ENCODE measurements at regions not wholly inside any gene's neighbourhood (a gene's known extent, or its start where the extent isn't known, plus 50 kb on each side); places are given as distances from the start of the nearest gene placed in this dataset.
"Not testable (repeated sequence)": the region's sequence is repeated elsewhere in the genome, so short reads cannot be mapped to it uniquely, and the experiment has no call there.

DNA sequence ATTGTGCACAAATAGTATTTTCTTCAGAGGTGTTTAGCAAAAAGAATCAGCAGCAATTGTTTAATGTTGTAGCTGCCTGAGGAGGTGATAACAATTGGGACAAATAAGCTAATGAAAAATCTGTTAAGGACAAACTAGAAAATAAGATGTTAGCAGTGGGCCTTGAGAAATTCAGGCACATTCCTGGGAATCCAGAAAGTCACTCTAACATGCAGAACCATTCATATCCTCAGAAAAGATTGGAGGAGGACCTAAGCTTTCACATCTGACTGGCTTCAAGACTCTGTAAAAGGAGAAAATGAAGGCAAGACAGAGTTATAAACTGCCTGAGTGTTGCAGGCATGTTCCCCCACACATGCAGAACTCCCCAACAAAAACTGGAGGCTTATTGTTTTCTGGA lies 353.5 kb upstream of the RGPD4 start:
- no peak for DNase-seq

GRCh38 chr2:107475859-107476258 lies 350.8 kb upstream of the RGPD4 start:
- no peak for DNase-seq

GRCh38 chr2:107502539-107502938 lies 324.2 kb upstream of the RGPD4 start:
- no peak for DNase-seq

GRCh38 chr2:107511970-107512789 lies 314.5 kb upstream of the RGPD4 start:
- peak in 1 of 3 experiments; percentile 77 for DNase-seq

GRCh38 chr2:107525406-107525805 lies 301.3 kb upstream of the RGPD4 start:
- no peak for DNase-seq

GRCh38 chr2:107529146-107529545 lies 297.5 kb upstream of the RGPD4 start:
- DNase-seq: peak in 2 of 3 experiments; percentile 7 to 20

- DNase-seq: no peak
Measured at GRCh38 chr2:107530046-107530445, 296.6 kb upstream of the RGPD4 start.

DNA sequence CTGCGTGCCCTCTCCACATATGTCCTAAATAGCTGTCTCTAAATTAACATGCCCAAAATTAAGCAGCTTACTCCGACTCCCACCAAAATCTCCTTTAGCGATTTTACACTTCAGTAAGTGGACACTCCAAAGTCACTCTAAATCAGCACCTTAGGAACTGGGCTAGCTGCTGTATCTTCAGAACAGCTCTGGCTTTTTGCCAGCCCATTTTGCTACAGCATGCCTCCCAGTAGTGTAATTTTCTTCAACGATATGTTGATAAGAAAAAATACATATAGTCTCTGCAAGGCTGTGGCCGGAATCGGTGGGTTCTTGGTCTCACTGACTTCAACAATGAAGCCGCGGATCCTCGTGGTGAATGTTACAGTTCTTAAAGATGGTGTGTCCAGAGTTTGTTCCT lies 291.8 kb upstream of the RGPD4 start:
- peak in 1 of 3 experiments; percentile 1 for DNase-seq

DNA sequence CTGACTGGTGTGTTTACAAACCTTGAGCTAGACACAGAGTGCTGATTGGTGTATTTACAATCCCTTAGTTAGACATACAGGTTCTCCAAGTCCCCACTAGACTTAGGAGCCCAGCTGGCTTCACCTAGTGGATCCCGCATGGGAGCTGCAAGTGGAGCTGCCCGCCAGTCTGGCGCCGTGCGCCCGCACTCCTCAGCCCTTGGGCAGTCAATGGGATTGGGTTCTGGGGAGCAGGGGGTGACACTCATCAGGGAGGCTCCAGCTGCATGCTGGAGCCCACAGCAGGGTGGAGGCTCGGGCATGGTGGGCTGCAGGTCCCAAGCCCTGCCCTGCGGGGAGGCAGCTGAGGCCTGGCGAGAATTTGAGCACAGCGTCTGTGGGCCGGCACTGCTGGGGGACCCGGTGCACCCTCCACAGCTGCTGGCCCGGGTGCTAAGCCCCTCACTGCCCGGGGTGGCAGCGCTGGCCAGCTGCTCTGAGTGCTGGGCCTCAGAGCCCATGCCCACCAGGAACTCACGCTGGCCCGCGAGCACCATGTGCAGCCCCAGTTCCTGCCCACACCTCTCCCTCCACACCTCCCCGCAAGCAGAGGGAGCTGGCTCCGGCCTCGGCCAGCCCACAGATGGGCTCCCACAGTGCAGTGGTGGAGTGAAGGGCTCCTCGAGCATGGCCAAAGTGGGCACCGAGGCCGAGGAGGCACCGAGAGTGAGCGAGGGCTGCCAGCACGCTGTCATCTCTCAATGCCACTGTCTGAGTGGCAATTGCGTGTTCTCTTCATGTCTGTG lies 290.6 kb upstream of the RGPD4 start:
- not testable (repeated sequence) for DNase-seq

DNA sequence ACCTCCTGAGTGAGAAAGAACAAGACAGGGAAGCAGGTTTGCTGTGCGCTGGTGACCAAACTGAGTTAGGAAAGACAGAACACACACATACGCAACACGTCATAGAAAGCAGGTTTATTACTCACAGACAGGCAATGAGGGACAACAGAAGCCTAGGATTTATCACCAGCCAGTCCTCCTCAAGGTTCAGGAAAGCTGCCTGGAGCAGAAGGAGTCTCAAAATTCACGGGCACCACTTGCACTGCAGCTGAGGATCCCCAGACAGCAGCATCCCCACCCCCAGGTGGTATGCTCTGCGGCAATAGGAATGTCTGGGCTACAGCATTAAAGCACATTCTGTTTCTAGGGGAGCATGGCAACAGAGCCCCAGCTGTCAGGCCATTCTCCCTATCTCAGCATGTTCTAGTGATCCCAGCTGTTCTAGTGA lies 284.4 kb upstream of the RGPD4 start:
- DNase-seq: peak in 1 of 3 experiments; percentile 27

- DNase-seq: no peak
Measured at GRCh38 chr2:107543793-107544192, 282.9 kb upstream of the RGPD4 start.

- DNase-seq: no peak
Measured at GRCh38 chr2:107545066-107545465, 281.6 kb upstream of the RGPD4 start.

GRCh38 chr2:107545851-107546250 lies 280.8 kb upstream of the RGPD4 start:
- DNase-seq: no peak

DNA sequence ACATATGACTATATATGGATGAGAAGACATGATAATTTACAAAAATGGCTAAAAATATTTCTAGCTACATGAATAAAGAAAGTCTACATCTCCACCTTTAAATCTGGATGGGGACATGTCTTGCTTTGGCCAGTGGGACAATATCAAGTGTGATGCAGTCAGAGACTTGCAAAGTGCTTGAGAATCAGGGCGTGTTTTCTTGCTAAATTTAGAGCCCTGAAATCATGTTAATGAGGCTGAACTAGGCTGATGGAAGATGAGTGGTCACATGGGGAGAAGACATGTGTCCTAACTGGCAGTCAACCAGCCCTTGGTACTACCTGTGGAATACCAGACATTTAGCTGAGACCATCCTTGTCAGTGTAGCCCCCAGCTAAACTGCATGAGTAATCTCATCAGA lies 278.5 kb upstream of the RGPD4 start:
- peak in 1 of 3 experiments; percentile 40 for DNase-seq

- no peak for DNase-seq
Measured at GRCh38 chr2:107553046-107553445, 273.6 kb upstream of the RGPD4 start.

DNA sequence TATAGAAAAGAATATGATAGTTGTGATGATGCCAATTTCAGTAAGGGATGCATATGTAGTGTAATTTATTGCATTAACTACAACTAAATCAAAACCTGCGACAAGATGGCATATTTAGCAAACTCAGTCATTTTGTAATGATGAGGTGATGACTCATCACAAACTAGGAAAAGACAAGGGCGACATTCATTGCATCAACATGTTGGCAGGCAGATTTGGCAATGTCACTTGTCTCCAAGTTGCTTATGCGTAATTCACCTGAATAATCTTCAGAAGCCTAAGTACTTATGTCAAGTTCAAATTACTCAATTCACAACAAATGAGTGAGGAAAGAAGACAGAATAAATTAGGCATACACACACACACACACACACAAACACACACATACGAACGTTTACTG lies 273.2 kb upstream of the RGPD4 start:
- DNase-seq: no peak

DNA sequence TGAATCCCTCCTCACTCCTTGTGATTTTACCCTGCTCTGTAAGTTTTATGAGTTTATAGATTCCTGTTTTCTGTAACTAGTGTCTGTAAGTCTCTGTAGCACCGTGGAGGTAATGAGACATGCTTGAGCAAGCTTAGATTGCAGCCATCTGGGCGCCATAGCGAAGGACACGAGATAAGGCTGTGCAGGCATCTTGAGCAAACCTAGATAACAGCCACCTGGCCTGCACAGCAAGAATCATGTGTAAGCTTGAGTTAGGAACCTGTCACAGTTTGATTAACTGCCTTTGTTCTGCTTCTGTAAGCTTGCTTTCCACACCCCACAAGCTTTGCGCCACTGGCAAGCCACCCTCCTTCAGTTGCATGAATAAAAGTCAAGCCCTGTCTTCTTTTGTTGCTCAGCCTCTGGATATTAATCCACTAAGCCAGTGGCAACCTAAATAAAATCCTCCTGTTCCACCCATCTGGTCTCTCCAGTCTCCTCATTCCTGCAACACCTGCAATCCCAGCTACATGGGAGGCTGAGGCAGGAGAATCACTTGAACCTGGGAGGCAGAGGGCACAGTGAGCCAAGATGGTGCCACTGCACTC lies 270.6 kb upstream of the RGPD4 start:
- no peak for DNase-seq

DNA sequence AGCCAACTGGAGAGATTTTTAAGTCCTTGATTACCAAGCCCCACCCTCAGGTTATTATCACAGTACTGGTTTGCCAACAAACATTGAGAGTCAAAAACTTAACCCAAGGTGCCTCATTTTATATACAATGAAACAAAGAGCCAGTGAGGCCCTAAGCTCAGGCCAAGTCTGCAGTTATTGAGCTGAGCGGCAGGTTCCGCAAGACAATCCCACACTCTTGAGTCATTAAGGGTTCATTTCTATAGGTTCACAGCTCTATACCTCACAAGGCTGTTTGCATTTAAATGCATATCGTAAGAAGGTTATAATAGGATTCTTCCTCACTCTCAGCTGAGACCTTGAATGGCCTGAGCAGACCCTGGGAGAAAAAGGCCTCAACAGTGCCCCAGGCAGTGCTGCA lies 268.4 kb upstream of the RGPD4 start:
- DNase-seq: no peak

DNA sequence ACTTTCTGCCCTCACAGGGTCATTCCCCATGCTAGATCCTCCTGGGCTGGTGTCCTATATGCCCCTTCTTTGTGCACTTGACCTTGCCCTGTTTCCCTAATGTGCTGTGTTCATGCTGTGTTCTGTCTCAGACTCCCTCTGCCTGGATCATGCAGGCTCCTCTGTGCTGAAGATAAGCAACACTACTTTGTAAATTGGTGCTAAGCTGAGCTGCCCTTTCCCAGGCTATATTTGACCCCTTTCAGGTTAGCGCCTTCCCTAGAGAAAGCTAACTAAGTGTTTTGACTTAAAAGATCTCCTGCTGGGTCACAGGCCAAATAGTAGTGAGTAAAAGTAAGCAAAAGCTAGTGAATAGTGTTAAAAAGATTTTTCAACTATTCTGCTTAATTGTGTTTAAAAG lies 257.2 kb upstream of the RGPD4 start:
- DNase-seq: no peak

DNA sequence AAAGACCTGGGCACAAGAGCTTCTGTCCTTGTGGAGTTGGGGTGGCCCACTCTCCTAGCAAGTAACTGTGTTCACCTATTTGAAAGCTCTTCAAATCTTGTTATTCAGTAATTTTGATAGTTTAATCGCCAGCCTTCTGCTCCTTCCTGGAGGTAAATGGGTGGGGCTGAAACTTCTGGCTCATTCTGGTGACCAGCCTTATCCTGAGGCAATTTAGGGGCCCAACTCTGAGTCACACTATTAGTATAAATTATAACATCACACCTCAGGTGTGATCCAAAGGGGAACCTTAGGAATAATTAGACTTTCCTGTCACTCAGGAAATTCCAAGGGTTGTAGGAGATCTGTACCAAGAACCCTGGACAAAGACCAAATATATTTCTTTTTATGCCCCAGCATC lies 255.8 kb upstream of the RGPD4 start:
- no peak for DNase-seq

- DNase-seq: peak in 1 of 3 experiments; percentile 10
Measured at GRCh38 chr2:107572890-107573289, 253.8 kb upstream of the RGPD4 start.

DNA sequence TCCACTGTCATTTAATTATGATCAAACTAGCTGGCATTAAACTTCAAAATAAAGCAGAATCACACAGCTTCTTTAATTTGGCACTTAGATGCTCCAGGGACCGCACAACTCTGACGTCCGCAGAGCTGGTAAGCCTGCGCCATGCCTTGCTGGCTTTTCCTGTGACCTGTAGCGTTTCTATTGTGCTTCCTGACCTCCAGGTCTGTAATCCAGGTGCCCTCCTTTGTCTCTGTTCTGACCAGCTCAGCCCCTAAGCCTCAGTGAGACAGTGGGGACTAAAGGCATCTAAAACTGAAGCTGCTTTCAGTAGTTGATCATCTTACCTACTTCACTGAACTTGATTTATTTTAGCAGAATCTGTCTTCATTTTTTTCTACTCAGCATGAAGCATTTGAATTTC lies 249.7 kb upstream of the RGPD4 start:
- DNase-seq: no peak

- no peak for DNase-seq
Measured at GRCh38 chr2:107582487-107582886, 244.2 kb upstream of the RGPD4 start.

DNA sequence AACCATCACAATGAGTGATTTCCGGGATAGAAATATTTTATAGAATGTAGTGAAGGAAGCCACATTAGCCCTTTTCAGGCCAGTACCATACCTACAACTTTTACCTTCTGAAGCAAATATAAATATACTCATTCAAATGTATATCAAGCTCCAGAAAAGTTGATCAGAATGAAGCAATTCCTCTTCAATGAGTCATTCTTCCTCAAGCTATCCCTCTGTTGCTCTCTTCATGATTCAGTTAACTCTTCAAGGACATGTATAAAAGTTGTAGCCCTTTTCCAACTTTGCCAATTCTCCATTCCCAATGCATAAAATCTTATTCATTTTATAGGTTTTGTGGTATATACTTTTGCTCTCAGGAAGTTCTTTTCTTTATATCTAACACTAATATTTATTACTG lies 242.1 kb upstream of the RGPD4 start:
- no peak for DNase-seq
